Calu3 (cell line): ENCODE measurements at regions not wholly inside any gene's neighbourhood (a gene's known extent, or its start where the extent isn't known, plus 50 kb on each side); places are given as distances from the start of the nearest gene placed in this dataset.

ENCODE experiments used
- BruUV-seq: library from RNA; stranded (reverse); fragments of 400-500 nt; replicated peaks from 2 replicates; lab custom pipeline; 2021; lab: Mats Ljungman, UMichigan
- CTCF ChIA-PET: fragments of 300-600 bp; sonication (Branson Sonifier 250); formaldehyde crosslinking; loops from one replicate; lab custom pipeline; 2022; ENCODE audit warnings: antibody characterized with exemption; lab: Charles Lee
- DNase-seq: peaks from one replicate; pipeline ENCODE4 v3.0.0; 2022
- H3K27ac Mint-ChIP-seq: one replicate; pipeline ENCODE4 v1.8.0; 2022; ENCODE audit warnings: mixed read lengths; ENCODE audit not compliant: unreplicated experiment
- H3K27me3 Mint-ChIP-seq: one replicate; pipeline ENCODE4 v1.8.0; 2022; ENCODE audit warnings: mixed read lengths; ENCODE audit not compliant: unreplicated experiment
- H3K36me3 Mint-ChIP-seq: one replicate; pipeline ENCODE4 v1.8.0; 2022; ENCODE audit warnings: mild to moderate bottlenecking, moderate library complexity, mixed read lengths; ENCODE audit not compliant: insufficient read depth, unreplicated experiment
- H3K4me1 Mint-ChIP-seq: one replicate; pipeline ENCODE4 v1.8.0; 2022; ENCODE audit warnings: mild to moderate bottlenecking, low read depth, mixed read lengths; ENCODE audit not compliant: unreplicated experiment
- H3K4me3 Mint-ChIP-seq: one replicate; pipeline ENCODE4 v1.8.0; 2022; ENCODE audit warnings: mild to moderate bottlenecking, low read depth, moderate library complexity, mixed read lengths; ENCODE audit not compliant: unreplicated experiment
- H3K9me3 Mint-ChIP-seq: one replicate; pipeline ENCODE4 v1.8.0; 2022; ENCODE audit warnings: low read depth, mixed read lengths; ENCODE audit not compliant: unreplicated experiment
- CTCF ChIP-seq: fragments of 200-600 bp; IDR thresholded peaks from one replicate; pipeline ENCODE4 v1.8.0; 2022; ENCODE audit warnings: antibody characterized with exemption; ENCODE audit not compliant: unreplicated experiment
- intact Hi-C: fragments of 100-400 bp; cut with micrococcal nuclease; formaldehyde crosslinking; loops from one replicate; pipeline ENCODE4 v1.10.0; 2022; ENCODE audit not compliant: unreplicated experiment

GRCh38 chr1:101165954-101166353, 70.9 kb upstream of the S1PR1 start:
- CTCF ChIA-PET = no interaction called here
- no TSS peak for BruUV-seq
- H3K36me3 Mint-ChIP-seq = no peaks in the 10 kb centered on the region
- TF ChIP-seq CTCF = no peak
- H3K4me1 Mint-ChIP-seq = no peaks in the 10 kb centered on the region
- no peaks in the 10 kb centered on the region for H3K9me3 Mint-ChIP-seq
- H3K27ac Mint-ChIP-seq = no peak overlapping the region
- no peak overlapping the region for H3K4me3 Mint-ChIP-seq
- intact Hi-C loops = no loop called here
- H3K27me3 Mint-ChIP-seq = no peaks in the 10 kb centered on the region
- no peak for DNase-seq

GRCh38 chr1:101165532-101165931, 71.3 kb upstream of the S1PR1 start:
- CTCF ChIA-PET = no interaction called here
- Mint-ChIP-seq H3K36me3 (no peaks in the 10 kb centered on the region), H3K27ac (no peak overlapping the region), H3K27me3 (no peaks in the 10 kb centered on the region), H3K9me3 (no peaks in the 10 kb centered on the region), H3K4me3 (no peak overlapping the region), H3K4me1 (no peaks in the 10 kb centered on the region)
- no peak for TF ChIP-seq CTCF
- intact Hi-C loops = no loop called here
- DNase-seq = no peak
- BruUV-seq = no TSS peak

- CTCF ChIA-PET = no interaction called here
- intact Hi-C loops = no loop called here
- Mint-ChIP-seq H3K9me3 (no peaks in the 10 kb centered on the region), H3K4me3 (no peak overlapping the region), H3K4me1 (no peaks in the 10 kb centered on the region), H3K36me3 (no peaks in the 10 kb centered on the region), H3K27ac (no peak overlapping the region), H3K27me3 (no peaks in the 10 kb centered on the region)
- no TSS peak for BruUV-seq
- no peak for DNase-seq
- TF ChIP-seq CTCF = no peak
Observed at GRCh38 chr1:101164776-101165175, 72.0 kb upstream of the S1PR1 start.

GRCh38 chr1:101162736-101163735, 73.8 kb upstream of the S1PR1 start:
- Mint-ChIP-seq H3K4me1 (no peaks in the 10 kb centered on the region), H3K9me3 (no peaks in the 10 kb centered on the region), H3K36me3 (no peaks in the 10 kb centered on the region), H3K4me3 (no peak overlapping the region), H3K27me3 (no peaks in the 10 kb centered on the region), H3K27ac (no peak overlapping the region)
- intact Hi-C loops = no loop called here
- CTCF ChIA-PET = no interaction called here
- no peak for DNase-seq
- no TSS peak for BruUV-seq
- no peak for TF ChIP-seq CTCF
